NCI-H2171 (cell line): ENCODE measurements at regions not wholly inside any gene's neighbourhood (a gene's known extent, or its start where the extent isn't known, plus 50 kb on each side); places are given as distances from the start of the nearest gene placed in this dataset.
"Not testable (repeated sequence)": the region's sequence is repeated elsewhere in the genome, so short reads cannot be mapped to it uniquely, and the experiment has no call there.

ENCODE experiments used
- DNase-seq: peaks from one replicate; lab custom pipeline; 2025; lab: John Stamatoyannopoulos, UW

GRCh38 chr9:71270554-71270953, 149.1 kb upstream of the TRPM3 start:
- DNase-seq = no peak

DNA sequence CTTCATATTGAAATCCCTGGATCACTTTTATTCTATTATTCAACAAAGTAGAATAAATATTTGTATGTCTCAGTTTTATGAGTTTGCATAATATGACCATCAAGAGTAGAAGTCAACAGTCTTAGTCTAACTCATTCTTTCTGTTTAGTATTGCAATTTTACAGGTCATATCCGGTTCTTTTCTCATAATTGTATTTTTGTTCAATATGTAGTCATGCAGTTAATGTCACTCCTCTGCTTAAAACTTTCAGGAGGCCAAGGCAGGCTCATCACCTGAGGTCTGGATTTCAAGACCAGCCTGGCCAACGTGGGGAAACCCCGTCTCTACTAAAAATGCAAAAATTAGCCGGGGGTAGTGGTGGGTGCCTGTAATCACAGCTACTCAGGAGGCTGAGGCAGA, 148.4 kb upstream of the TRPM3 start:
- no peak for DNase-seq

GRCh38 chr9:71268871-71269635, 147.6 kb upstream of the TRPM3 start:
- no peak for DNase-seq

DNA sequence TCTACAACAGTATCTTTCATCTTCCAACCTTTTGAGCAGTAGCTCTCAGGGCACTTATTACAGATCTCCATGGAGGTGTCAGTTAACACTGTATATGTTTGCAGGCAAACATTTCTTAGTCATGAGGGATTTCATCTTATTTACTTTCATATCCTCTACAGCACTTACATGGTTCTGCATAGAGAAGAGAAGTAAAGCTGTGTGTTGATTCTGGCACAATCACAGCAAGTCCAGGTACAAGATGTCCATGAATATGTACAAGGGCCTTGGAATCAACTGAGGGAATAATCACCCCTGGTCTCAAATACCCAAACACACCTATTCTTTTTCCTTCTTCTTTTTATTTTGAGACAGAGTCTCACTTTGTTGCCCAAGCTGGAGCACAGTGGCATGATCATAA, 142.0 kb upstream of the TRPM3 start:
- DNase-seq = no peak

DNA sequence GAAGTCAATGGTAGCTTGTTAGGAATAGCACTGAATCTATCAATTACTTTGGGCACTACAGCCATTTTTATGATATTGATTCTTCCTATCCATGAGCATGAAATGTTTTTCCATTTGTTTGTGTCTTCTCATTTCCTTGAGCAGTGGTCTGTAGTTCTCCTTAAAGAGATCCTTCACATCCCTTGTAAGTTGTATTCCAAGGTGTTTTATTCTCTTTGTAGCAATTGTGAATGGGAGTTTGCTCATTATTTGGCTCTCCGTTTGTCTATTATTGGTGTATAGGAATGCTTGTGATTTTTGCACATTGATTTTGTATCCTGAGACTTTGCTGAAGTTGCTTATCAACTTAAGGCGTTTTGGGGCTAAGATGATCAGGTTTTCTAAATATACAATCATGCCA, 139.0 kb upstream of the TRPM3 start:
- DNase-seq = not testable (repeated sequence)

GRCh38 chr9:71254592-71255277, 133.3 kb upstream of the TRPM3 start:
- DNase-seq = no peak

GRCh38 chr9:71253011-71253410, 131.6 kb upstream of the TRPM3 start:
- DNase-seq = no peak

- no peak for DNase-seq
Observed at GRCh38 chr9:71250581-71250980, 129.2 kb upstream of the TRPM3 start.

DNA sequence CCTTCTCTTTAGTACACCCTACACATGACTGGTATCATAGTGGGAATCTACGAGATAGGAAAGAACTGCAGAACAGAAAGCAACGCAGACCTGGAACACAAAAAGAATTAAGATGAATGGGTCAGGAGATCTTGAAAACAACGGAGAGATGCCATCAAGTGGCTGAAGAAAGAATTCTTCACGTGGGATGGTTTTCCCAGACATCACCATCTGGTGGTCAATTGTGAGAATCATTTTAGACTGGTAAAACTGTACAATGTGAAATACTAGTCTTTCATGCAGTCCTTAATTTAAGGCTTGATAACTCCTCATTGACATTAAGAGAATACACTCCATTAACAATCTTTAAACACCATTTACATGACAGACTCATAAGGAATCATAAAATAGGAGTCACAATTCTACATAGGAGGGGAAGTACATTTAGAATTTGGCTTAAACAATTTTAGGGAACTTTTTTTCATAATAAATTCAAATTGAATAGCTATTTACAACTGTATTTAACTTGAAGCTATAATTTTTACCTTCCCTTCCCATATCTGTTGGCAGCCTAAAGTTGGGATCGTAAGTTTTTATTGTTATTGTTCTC, 128.4 kb upstream of the TRPM3 start:
- peak; percentile 23 for DNase-seq

- no peak for DNase-seq
Observed at GRCh38 chr9:71245651-71246050, 124.2 kb upstream of the TRPM3 start.

DNA sequence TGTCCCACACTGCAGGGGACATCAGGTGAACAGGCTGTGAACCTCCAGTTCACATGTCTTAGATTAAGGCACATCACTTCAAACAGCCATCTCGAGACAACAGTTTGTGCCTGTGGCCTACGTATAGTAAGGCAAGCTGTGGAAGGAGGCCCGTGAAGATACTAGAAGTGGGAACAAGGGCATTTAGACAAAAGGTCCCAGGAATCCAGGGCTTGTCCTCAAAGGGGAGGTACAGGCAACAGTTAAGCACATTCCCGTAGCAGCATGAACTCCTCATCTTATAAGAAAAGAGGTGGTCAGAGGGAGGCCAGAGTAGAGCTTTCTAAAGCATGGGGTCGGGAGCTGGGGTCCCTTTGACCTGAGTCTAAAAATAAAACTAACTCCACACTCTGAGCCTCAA, 122.5 kb upstream of the TRPM3 start:
- no peak for DNase-seq

- DNase-seq = no peak
Observed at GRCh38 chr9:71242081-71242480, 120.7 kb upstream of the TRPM3 start.

DNA sequence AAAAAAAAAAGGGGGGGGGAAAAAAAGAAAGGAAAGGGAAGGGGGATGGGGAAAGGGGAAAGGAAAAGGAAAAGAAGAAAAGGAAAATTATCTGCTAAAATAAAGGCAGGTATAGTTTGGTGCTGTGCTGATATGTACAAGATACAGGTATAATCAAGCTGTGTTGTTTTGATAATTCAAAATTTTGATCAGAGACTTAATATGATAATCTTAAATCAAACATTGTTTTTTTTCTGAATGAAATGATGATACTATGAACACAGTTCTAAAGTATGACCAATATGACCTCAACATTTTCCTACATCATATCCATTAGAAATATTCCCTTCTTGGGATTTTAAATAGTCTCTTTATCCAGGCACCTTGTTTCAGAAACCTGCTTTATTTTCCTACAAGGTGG, 115.6 kb upstream of the TRPM3 start:
- no peak for DNase-seq

- no peak for DNase-seq
Observed at GRCh38 chr9:71233646-71234045, 112.2 kb upstream of the TRPM3 start.

DNA sequence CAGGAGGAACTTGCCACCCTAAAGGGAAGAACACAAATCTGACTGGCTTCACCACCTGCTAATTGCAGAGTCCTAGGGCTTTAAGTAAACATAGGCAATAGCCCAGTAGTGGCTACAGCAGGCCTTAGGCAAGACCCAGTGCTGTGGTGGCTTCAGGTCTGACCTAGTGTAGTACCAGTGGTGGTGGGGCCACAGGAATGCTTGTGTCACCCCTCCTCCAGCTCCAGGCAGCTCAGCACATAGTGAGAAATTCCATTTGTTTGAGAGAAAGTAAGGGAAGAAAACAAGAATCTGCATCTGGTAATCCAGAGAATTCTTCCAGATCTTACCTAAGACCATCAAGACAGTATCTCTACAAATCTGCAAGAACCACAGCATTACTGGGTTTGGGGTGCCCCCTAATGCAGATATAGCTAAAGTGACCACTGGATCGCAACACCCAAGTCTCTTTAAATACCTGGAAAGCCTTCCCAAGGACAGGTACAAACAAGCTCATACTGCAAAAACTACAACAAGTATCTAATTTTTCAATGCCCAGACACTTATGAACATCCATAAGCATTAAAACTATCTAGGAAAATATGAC, 102.6 kb upstream of the TRPM3 start:
- DNase-seq = no peak

DNA sequence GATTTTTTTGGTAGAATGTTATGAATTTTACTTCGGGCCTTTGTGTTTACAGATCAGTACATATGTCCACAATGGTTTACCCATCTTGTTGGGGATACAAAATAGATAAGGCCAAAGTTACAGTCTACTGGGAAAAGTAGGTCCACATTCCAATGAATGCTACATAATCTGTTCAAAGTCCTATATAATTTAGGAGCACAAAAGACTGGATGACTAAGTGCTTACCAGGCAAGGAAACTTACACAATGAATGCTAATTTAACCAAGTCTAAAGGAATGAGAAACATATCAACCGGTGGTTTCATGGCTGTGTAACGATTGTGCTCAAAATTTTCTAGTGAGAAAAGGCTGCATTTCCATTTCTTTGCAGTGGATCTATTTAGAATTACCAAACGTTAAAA, 97.4 kb upstream of the TRPM3 start:
- DNase-seq = no peak

DNA sequence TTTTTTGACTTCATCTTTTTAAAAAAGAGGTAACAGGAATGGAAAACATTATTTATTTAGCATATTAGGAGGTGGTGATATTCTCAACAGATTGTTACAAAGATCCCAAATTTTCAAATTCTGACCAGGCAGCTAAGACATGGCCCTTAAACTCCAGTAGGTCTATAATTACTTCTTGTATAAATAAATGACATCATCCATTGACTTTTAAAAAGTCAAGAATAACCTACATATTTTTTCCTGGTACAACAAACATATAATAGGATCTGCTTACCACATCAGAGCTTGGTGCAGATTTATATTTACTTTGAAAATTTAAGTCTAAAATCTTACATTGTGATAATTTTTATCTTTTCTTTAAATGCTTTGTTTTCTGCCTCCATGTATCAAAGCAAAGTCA, 92.2 kb upstream of the TRPM3 start:
- DNase-seq = no peak

DNA sequence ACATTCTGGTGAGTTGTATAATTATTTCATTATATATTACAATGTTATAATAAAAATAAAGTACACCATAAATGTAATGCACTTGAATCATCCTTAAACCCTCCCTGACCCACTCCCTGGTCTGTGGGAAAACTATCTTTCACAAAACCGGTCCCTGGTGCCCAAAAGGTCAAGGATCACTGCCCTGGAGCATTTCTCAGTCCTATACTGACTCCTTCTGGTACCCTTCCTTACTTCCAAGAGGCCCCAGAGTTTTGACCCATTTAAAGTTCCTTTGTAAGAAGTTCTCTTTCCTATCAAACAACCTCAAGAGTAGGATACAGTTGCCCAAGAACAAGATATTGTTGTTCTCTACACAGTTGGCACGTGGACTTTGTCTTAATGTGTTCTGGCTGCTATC, 88.9 kb upstream of the TRPM3 start:
- no peak for DNase-seq

DNA sequence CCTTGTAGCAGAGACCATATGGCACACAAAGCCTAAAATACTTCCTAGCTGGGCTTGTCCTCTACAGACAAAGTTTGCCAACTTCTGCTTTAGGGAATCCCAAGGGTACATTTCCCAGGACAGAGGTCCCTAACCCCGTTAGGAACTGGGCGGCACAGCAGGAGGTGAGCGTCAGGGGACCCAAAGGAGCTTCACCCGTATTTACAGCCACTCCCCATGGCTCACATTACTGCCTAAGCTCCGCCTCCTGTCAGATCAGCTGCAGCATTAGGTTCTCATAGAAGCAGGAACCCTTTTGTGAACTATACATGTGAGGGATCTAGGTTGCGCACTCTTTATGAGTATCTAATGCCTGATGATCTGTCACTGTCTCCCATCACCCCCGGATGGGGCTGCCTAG, 88.5 kb upstream of the TRPM3 start:
- no peak for DNase-seq

GRCh38 chr9:71202931-71203330, 81.5 kb upstream of the TRPM3 start:
- no peak for DNase-seq

- no peak for DNase-seq
Observed at GRCh38 chr9:71191708-71192107, 70.3 kb upstream of the TRPM3 start.

DNA sequence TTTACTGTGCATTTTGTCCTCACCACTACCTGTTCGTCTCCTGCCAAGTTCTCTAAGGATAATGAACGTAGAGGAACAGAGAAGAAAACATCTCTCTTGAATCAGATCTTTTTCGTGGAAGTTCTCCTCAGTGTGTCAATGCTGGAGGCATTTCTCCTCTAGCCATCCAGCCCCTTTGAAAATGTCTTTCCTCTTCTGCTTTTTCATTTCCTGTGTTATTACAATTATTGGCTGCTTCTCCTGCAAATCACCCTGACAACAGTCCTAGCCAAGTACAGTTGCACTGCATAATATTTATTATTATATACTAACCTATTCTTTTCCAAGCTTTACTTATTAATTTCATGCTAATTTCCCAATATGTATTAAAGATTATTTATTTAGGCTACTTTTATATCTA, 61.8 kb upstream of the TRPM3 start:
- DNase-seq = no peak

GRCh38 chr9:71179183-71179582, 57.8 kb upstream of the TRPM3 start:
- no peak for DNase-seq
